Astrocyte (in vitro differentiated cells and primary cell): ENCODE measurements at regions not wholly inside any gene's neighbourhood (a gene's known extent, or its start where the extent isn't known, plus 50 kb on each side); places are given as distances from the start of the nearest gene placed in this dataset.

Experiments
- DNase-seq: peaks from one replicate; pipeline ENCODE4 v3.0.0-alpha.2; 2010; ENCODE audit warnings: low read depth
- FAIRE-seq: peaks from 2 replicates; lab custom pipeline; 2011; peaks lifted over from hg19 to GRCh38; lab: Jason Lieb, UNC
- H2AFZ ChIP-seq: 2 replicates; pipeline ENCODE4 v1.6.0; 2012; ENCODE audit warnings: low read depth, low read length, inconsistent platforms
- H3K27ac ChIP-seq: 2 replicates; pipeline ENCODE4 v1.5.1; 2011; ENCODE audit warnings: low read depth, low read length, inconsistent platforms
- H3K27me3 ChIP-seq: 2 replicates; pipeline ENCODE4 v1.6.0; 2011; ENCODE audit warnings: low read length, inconsistent platforms; ENCODE audit not compliant: insufficient read depth
- H3K36me3 ChIP-seq: 2 replicates; pipeline ENCODE4 v1.5.1; 2011; ENCODE audit warnings: low read length, inconsistent platforms; ENCODE audit not compliant: insufficient read depth
- H3K4me1 ChIP-seq: 2 replicates; pipeline ENCODE4 v1.5.1; 2011; ENCODE audit warnings: low read length, inconsistent platforms; ENCODE audit not compliant: insufficient read depth
- H3K4me2 ChIP-seq: 2 replicates; pipeline ENCODE4 v1.6.0; 2012; ENCODE audit warnings: low read length, inconsistent platforms
- H3K4me3 ChIP-seq: 2 replicates; pipeline ENCODE4 v1.5.1; 2011; ENCODE audit warnings: low read depth, mild to moderate bottlenecking, low read length, inconsistent platforms; ENCODE audit not compliant: insufficient read depth
- H3K79me2 ChIP-seq: 2 replicates; pipeline ENCODE4 v1.6.0; 2012; ENCODE audit warnings: mild to moderate bottlenecking, low read length, inconsistent platforms; ENCODE audit not compliant: insufficient read depth
- H3K9ac ChIP-seq: 2 replicates; pipeline ENCODE4 v1.6.0; 2012; ENCODE audit warnings: mild to moderate bottlenecking, low read length, inconsistent platforms
- H3K9me3 ChIP-seq: 2 replicates; pipeline ENCODE4 v1.5.1; 2012; ENCODE audit warnings: low read depth, mild to moderate bottlenecking, low read length, inconsistent platforms; ENCODE audit not compliant: insufficient read depth
- H4K20me1 ChIP-seq: 2 replicates; pipeline ENCODE4 v1.6.0; 2012; ENCODE audit warnings: low read length, inconsistent platforms; ENCODE audit not compliant: insufficient read depth
- H3K27ac Mint-ChIP-seq: one replicate; pipeline ENCODE4 v1.8.0; 2021; ENCODE audit warnings: mild to moderate bottlenecking, mixed read lengths; ENCODE audit not compliant: unreplicated experiment
- H3K27me3 Mint-ChIP-seq: one replicate; pipeline ENCODE4 v1.8.0; 2021; ENCODE audit warnings: low read depth, mixed read lengths; ENCODE audit not compliant: unreplicated experiment
- H3K36me3 Mint-ChIP-seq: one replicate; pipeline ENCODE4 v1.8.0; 2021; ENCODE audit warnings: low read depth, mixed read lengths; ENCODE audit not compliant: unreplicated experiment
- H3K4me1 Mint-ChIP-seq: one replicate; pipeline ENCODE4 v1.8.0; 2021; ENCODE audit warnings: low read depth, mixed read lengths; ENCODE audit not compliant: unreplicated experiment
- H3K4me3 Mint-ChIP-seq: one replicate; pipeline ENCODE4 v1.8.0; 2021; ENCODE audit warnings: mild to moderate bottlenecking, moderate library complexity, mixed read lengths; ENCODE audit not compliant: unreplicated experiment
- H3K9me3 Mint-ChIP-seq: one replicate; pipeline ENCODE4 v1.8.0; 2021; ENCODE audit warnings: mild to moderate bottlenecking, mixed read lengths; ENCODE audit not compliant: unreplicated experiment
- EZH2 ChIP-seq: IDR thresholded peaks from 2 replicates; pipeline ENCODE4 v1.6.1; 2012; ENCODE audit warnings: mild to moderate bottlenecking, low read length, inconsistent platforms; ENCODE audit not compliant: insufficient read depth
- TF ChIP-seq, protein P1 (sequence below): IDR thresholded peaks from 2 replicates; pipeline ENCODE4 v1.5.1; 2011; ENCODE audit warnings: low read depth, mild to moderate bottlenecking, inconsistent platforms, low read length, moderate library complexity; ENCODE audit not compliant: insufficient read depth

DNA sequence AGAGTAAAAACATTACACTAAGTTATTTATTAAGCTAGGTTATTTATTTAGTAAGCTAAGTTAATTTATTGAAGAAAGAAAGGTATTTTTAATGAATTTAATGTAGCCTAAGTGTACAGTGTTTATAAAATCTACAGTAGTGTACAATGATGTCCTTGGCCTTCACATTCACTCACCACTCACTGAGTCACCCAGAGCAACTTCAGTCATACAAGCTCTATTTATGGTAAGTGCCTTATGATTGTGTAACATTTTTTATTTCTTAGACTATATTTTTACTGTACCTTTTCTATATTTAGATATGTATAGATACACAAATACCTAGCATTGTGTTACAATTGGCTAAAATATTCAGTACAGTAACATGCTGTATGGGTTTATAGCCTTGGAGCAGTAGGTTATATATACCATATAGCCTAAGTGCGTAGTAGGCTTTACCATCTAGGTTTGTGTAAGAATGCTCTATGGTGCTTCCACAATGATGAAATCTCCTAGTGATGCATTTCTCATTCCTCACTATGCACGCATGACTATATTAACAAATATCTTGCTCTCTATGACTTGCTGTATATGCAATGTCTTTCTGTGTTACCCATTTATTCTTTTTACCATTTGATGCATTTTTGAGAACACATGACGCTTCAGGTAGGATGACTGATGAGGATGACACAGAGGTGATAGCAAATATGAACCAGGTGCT lies 309.6 kb upstream of the ATXN7L3B start:
- no peaks in the 10 kb centered on the region for H3K4me1 Mint-ChIP-seq
- no peak overlapping the region for H3K27ac ChIP-seq
- FAIRE-seq (no peak), DNase-seq (no peak)
- no peak overlapping the region for H3K4me3 Mint-ChIP-seq
- no peak for TF ChIP-seq EZH2
- TF ChIP-seq, protein P1, sequence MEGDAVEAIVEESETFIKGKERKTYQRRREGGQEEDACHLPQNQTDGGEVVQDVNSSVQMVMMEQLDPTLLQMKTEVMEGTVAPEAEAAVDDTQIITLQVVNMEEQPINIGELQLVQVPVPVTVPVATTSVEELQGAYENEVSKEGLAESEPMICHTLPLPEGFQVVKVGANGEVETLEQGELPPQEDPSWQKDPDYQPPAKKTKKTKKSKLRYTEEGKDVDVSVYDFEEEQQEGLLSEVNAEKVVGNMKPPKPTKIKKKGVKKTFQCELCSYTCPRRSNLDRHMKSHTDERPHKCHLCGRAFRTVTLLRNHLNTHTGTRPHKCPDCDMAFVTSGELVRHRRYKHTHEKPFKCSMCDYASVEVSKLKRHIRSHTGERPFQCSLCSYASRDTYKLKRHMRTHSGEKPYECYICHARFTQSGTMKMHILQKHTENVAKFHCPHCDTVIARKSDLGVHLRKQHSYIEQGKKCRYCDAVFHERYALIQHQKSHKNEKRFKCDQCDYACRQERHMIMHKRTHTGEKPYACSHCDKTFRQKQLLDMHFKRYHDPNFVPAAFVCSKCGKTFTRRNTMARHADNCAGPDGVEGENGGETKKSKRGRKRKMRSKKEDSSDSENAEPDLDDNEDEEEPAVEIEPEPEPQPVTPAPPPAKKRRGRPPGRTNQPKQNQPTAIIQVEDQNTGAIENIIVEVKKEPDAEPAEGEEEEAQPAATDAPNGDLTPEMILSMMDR = no peak
- no peak overlapping the region for H3K27ac Mint-ChIP-seq
- H4K20me1 ChIP-seq = no peaks in the 10 kb centered on the region
- no peak overlapping the region for H3K4me2 ChIP-seq
- no peak overlapping the region for H2AFZ ChIP-seq
- H3K27me3 Mint-ChIP-seq = no peaks in the 10 kb centered on the region
- no peaks in the 10 kb centered on the region for H3K36me3 Mint-ChIP-seq
- H3K4me3 ChIP-seq = no peak overlapping the region
- H3K9ac ChIP-seq = no peak overlapping the region
- no peaks in the 10 kb centered on the region for H3K4me1 ChIP-seq
- peaks cover 4% of the 10 kb centered on the region for H3K9me3 ChIP-seq
- no peaks in the 10 kb centered on the region for H3K79me2 ChIP-seq
- no peaks in the 10 kb centered on the region for H3K27me3 ChIP-seq
- no peaks in the 10 kb centered on the region for H3K9me3 Mint-ChIP-seq
- no peaks in the 10 kb centered on the region for H3K36me3 ChIP-seq

- Histone ChIP-seq H3K9me3 (peaks cover 4% of the 10 kb centered on the region), H2AFZ (no peak overlapping the region), H3K27me3 (no peaks in the 10 kb centered on the region), H3K9ac (no peak overlapping the region), H3K36me3 (no peaks in the 10 kb centered on the region), H4K20me1 (no peaks in the 10 kb centered on the region), H3K79me2 (no peaks in the 10 kb centered on the region), H3K27ac (no peak overlapping the region), H3K4me1 (no peaks in the 10 kb centered on the region), H3K4me2 (no peak overlapping the region), H3K4me3 (no peak overlapping the region)
- no peak for DNase-seq
- no peaks in the 10 kb centered on the region for H3K9me3 Mint-ChIP-seq
- H3K27me3 Mint-ChIP-seq = no peaks in the 10 kb centered on the region
- no peaks in the 10 kb centered on the region for H3K4me1 Mint-ChIP-seq
- no peak for FAIRE-seq
- no peak overlapping the region for H3K27ac Mint-ChIP-seq
- H3K4me3 Mint-ChIP-seq = no peak overlapping the region
- TF ChIP-seq EZH2 = no peak
- TF ChIP-seq, protein P1 = no peak
- H3K36me3 Mint-ChIP-seq = no peaks in the 10 kb centered on the region
Measured at GRCh38 chr12:74229671-74230070, 308.0 kb upstream of the ATXN7L3B start.

DNA sequence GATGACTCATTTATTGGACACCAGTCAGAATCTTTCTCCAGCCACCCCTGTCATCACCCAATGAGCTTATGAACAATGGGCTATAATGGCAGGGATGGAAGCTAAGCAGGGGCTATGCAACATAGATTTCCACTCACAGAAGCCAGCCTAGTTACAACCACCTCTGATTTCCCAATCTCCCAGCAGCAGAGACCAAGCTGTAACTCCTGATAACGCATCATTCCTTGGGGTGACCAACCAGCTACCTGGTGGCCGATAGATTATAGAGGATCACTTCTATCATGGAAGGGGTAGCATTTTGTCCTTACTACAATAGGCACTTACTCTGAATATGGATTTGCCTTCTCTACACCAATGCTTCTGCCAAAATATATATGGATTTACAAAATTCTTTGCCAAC lies 302.3 kb upstream of the ATXN7L3B start:
- Mint-ChIP-seq H3K9me3 (no peaks in the 10 kb centered on the region), H3K36me3 (no peaks in the 10 kb centered on the region), H3K27me3 (no peaks in the 10 kb centered on the region), H3K4me3 (no peak overlapping the region), H3K4me1 (no peaks in the 10 kb centered on the region), H3K27ac (no peak overlapping the region)
- TF ChIP-seq, protein P1 = no peak
- no peak for TF ChIP-seq EZH2
- H4K20me1 ChIP-seq = no peaks in the 10 kb centered on the region
- no peak overlapping the region for H3K4me2 ChIP-seq
- H3K27ac ChIP-seq = no peak overlapping the region
- H3K9ac ChIP-seq = no peak overlapping the region
- DNase-seq (no peak), FAIRE-seq (no peak)
- no peak overlapping the region for H3K4me3 ChIP-seq
- no peaks in the 10 kb centered on the region for H3K27me3 ChIP-seq
- H3K9me3 ChIP-seq = no peaks in the 10 kb centered on the region
- H3K36me3 ChIP-seq = no peaks in the 10 kb centered on the region
- H3K79me2 ChIP-seq = no peaks in the 10 kb centered on the region
- no peak overlapping the region for H2AFZ ChIP-seq
- no peaks in the 10 kb centered on the region for H3K4me1 ChIP-seq
